HCT116 (cell line): ENCODE measurements at regions not wholly inside any gene's neighbourhood (a gene's known extent, or its start where the extent isn't known, plus 50 kb on each side); places are given as distances from the start of the nearest gene placed in this dataset.

Experiments used
- CEBPB ChIP-seq: IDR thresholded peaks from 2 replicates; pipeline ENCODE4 v1.6.1; 2012; ENCODE audit warnings: low read depth
- EZH2phosphoT487 ChIP-seq: fragments of 200-600 bp; IDR thresholded peaks from 2 replicates; pipeline ENCODE4 v1.6.1; 2018; ENCODE audit warnings: antibody characterized with exemption, borderline replicate concordance
- POLR2AphosphoS5 ChIP-seq: IDR thresholded peaks from 2 replicates; pipeline ENCODE4 v1.6.1; 2011; ENCODE audit warnings: mild to moderate bottlenecking, low read depth, low read length, moderate library complexity
- YY1 ChIP-seq: IDR thresholded peaks from 2 replicates; pipeline ENCODE4 v1.6.1; 2011; ENCODE audit warnings: low read length, low read depth, moderate library complexity, mild to moderate bottlenecking; ENCODE audit not compliant: insufficient replicate concordance; ENCODE audit errors: extremely low read depth
- TF ChIP-seq, protein P1 (sequence below), 3 experiments: fragments of 200-600 bp in 1 of 3; sonication (generic) in 1 of 3; IDR thresholded peaks in 2 of 3; conservative IDR thresholded peaks in 1 of 3; 2 replicates each; pipeline ENCODE4 v1.5.1; 2012 to 2017; ENCODE audit warnings: low read depth in 2 of 3, low read length in 2 of 3, antibody characterized with exemption in 1 of 3, borderline replicate concordance in 1 of 3, control low read depth in 1 of 3, mild to moderate bottlenecking in 1 of 3, mixed read lengths in 1 of 3, mixed run types in 1 of 3, moderate library complexity in 1 of 3; ENCODE audit not compliant: insufficient read depth in 1 of 3

DNA sequence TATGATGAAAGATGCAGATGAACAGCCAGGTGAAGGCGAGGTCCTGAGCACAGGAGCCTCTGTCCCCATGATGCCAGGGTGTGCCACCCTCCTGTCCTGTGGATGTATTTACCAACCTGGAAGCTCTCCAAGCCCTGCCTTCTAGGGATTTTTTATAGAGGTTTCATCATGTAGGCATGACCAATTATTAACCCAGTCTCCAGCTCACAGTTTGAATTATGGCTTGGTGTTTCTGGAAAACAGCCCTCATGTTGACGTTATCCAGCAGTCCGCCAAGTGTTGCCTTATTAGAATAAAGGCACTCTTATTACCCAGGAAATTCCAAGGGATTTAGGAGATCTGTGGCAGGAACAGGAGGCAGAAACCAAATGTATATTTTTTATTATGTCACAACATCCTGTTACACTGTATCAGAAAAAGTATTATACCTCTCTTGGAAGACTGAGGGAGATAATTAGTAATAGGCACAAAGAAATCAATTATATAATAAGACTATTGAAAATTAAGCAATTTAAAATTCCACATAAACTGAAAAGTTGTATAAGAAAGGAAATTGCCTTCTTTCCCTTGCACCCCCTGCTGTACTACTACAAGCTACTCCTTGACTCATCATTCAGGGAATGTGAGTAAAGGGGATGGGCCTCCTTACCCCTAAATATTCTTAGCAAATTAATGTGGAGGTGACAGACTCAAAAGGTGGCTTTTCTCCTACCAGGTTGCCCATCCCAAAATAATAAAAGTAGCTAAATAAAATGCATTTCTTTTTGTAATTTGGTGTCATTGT is 129.6 kb downstream of the ZNF330 start:
- TF ChIP-seq EZH2phosphoT487 (no peak), POLR2AphosphoS5 (no peak), YY1 (no peak), CEBPB (no peak)
- TF ChIP-seq, protein P1, sequence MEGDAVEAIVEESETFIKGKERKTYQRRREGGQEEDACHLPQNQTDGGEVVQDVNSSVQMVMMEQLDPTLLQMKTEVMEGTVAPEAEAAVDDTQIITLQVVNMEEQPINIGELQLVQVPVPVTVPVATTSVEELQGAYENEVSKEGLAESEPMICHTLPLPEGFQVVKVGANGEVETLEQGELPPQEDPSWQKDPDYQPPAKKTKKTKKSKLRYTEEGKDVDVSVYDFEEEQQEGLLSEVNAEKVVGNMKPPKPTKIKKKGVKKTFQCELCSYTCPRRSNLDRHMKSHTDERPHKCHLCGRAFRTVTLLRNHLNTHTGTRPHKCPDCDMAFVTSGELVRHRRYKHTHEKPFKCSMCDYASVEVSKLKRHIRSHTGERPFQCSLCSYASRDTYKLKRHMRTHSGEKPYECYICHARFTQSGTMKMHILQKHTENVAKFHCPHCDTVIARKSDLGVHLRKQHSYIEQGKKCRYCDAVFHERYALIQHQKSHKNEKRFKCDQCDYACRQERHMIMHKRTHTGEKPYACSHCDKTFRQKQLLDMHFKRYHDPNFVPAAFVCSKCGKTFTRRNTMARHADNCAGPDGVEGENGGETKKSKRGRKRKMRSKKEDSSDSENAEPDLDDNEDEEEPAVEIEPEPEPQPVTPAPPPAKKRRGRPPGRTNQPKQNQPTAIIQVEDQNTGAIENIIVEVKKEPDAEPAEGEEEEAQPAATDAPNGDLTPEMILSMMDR (IDR thresholded peaks at IDR 0.05 in 2 of 3, conservative IDR thresholded peaks at IDR 0.05 in 1 of 3; ENCODE audit: borderline replicate concordance in 1 of 3, insufficient read depth in 1 of 3, low read depth in 2 of 3, low read length in 2 of 3) = no peak
